PC-9 (cell line): ENCODE measurements at regions not wholly inside any gene's neighbourhood (a gene's known extent, or its start where the extent isn't known, plus 50 kb on each side); places are given as distances from the start of the nearest gene placed in this dataset.

Experiments used
- BruUV-seq: library from RNA; stranded (reverse); fragments of 400-500 nt; replicated peaks from 2 replicates; lab custom pipeline; 2021; lab: Mats Ljungman, UMichigan
- CTCF ChIA-PET: fragments of 300-600 bp; sonication (Branson Sonifier 250); formaldehyde crosslinking; loops from one replicate; lab custom pipeline; 2022; ENCODE audit warnings: antibody characterized with exemption; lab: Charles Lee
- POLR2A ChIA-PET: fragments of 300-600 bp; sonication (Branson Sonifier 250); formaldehyde crosslinking; loops from one replicate; lab custom pipeline; 2022; ENCODE audit warnings: antibody characterized with exemption; ENCODE audit not compliant: unreplicated experiment; lab: Charles Lee
- DNase-seq, 2 experiments: peaks; one replicate each; pipeline versions ENCODE4 v3.0.0 to v3.0.0-alpha.2; 2015 to 2022; ENCODE audit warnings: mixed read lengths in 1 of 2
- H2AFZ ChIP-seq: fragments of 200-600 bp; sonication (generic); 2 replicates; pipeline ENCODE4 v1.8.1; 2017; ENCODE audit warnings: antibody characterized with exemption
- H3F3A ChIP-seq: fragments of 200-600 bp; sonication (generic); 2 replicates; pipeline ENCODE4 v1.8.1; 2017; ENCODE audit warnings: antibody characterized with exemption, mild to moderate bottlenecking, low read depth; ENCODE audit not compliant: insufficient read depth
- H3K27ac ChIP-seq: fragments of 200-600 bp; sonication (generic); 2 replicates; pipeline ENCODE4 v1.6.1; 2016; ENCODE audit warnings: mixed run types
- H3K27me3 ChIP-seq: fragments of 200-600 bp; sonication (generic); 2 replicates; pipeline ENCODE4 v1.6.1; 2016; ENCODE audit warnings: low read depth, mixed run types; ENCODE audit not compliant: insufficient read depth
- H3K36me3 ChIP-seq: fragments of 200-600 bp; sonication (generic); 2 replicates; pipeline ENCODE4 v1.6.1; 2016; ENCODE audit warnings: low read depth, mixed run types
- H3K4me1 ChIP-seq: fragments of 200-600 bp; sonication (generic); replicated peaks from 2 replicates; pipeline ENCODE4 v1.6.1; 2016; ENCODE audit warnings: mixed run types; ENCODE audit not compliant: insufficient read depth
- H3K4me2 ChIP-seq: fragments of 200-600 bp; sonication (generic); 2 replicates; pipeline ENCODE4 v1.6.1; 2017; ENCODE audit warnings: mixed run types
- H3K4me3 ChIP-seq: fragments of 200-600 bp; sonication (generic); 2 replicates; pipeline ENCODE4 v1.6.1; 2016; ENCODE audit warnings: mixed run types
- H3K79me2 ChIP-seq: fragments of 200-600 bp; sonication (generic); 2 replicates; pipeline ENCODE4 v1.6.1; 2017; ENCODE audit warnings: low read depth, mixed run types
- H3K9me2 ChIP-seq: fragments of 200-600 bp; sonication (generic); 2 replicates; pipeline ENCODE4 v1.8.1; 2017; ENCODE audit warnings: mild to moderate bottlenecking; ENCODE audit not compliant: insufficient read depth
- H3K9me3 ChIP-seq: fragments of 200-600 bp; sonication (generic); 2 replicates; pipeline ENCODE4 v1.8.1; 2016; ENCODE audit warnings: low read depth; ENCODE audit not compliant: insufficient read depth
- H4K20me1 ChIP-seq: fragments of 200-600 bp; sonication (generic); 2 replicates; pipeline ENCODE4 v1.8.1; 2017; ENCODE audit not compliant: insufficient read depth
- EZH2 ChIP-seq: fragments of 200-600 bp; sonication (generic); IDR thresholded peaks from 2 replicates; pipeline ENCODE4 v1.8.0; 2017; ENCODE audit warnings: antibody characterized with exemption, low read depth
- intact Hi-C: fragments of 100-400 bp; cut with micrococcal nuclease; formaldehyde crosslinking; loops from one replicate; pipeline ENCODE4 v1.10.0; 2022; ENCODE audit not compliant: unreplicated experiment
- TF ChIP-seq, protein P1 (sequence below): fragments of 200-600 bp; sonication (generic); conservative IDR thresholded peaks from 2 replicates; pipeline ENCODE4 v1.6.1; 2017; ENCODE audit warnings: mixed run types, antibody characterized with exemption, mild to moderate bottlenecking, moderate library complexity

DNA sequence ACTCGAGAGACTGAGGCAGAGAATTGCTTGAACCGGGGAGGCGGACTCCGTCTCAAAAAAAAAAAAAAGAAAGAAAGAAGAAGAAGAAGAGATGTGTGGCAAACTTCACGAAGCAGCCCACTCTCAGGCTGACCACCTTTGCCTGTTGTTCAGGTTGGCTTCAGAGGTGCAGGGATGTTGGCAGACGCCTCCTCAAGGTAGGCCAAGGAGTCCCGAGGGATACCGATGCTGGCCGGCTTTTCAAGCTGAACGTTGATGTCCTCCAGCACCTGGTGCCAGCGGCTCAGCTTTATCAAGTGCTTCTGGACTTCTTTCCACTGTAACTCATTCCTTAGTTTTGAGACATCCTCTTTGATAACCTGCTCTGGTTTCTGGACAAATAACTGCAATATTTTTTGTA lies 243.8 kb upstream of the ADGRL2 start:
- Histone ChIP-seq H3F3A (no peaks in the 10 kb centered on the region), H4K20me1 (no peaks in the 10 kb centered on the region), H3K36me3 (no peaks in the 10 kb centered on the region), H3K4me2 (no peak overlapping the region), H3K79me2 (no peaks in the 10 kb centered on the region), H3K9me3 (no peaks in the 10 kb centered on the region; the same call in 1 of the 2 replicates), H3K9me2 (no peaks in the 10 kb centered on the region), H3K4me3 (no peak overlapping the region), H3K27me3 (no peaks in the 10 kb centered on the region), H3K4me1 (0 out of 2 replicates have a peak, but pooled peaks cover 6% of the 10 kb centered on the region), H2AFZ (no peak overlapping the region), H3K27ac (no peak overlapping the region)
- CTCF ChIA-PET, result no interaction called here
- intact Hi-C loops, result no loop called here
- no peak for DNase-seq
- POLR2A ChIA-PET, result no interaction called here
- BruUV-seq, result no TSS peak
- TF ChIP-seq, protein P1, sequence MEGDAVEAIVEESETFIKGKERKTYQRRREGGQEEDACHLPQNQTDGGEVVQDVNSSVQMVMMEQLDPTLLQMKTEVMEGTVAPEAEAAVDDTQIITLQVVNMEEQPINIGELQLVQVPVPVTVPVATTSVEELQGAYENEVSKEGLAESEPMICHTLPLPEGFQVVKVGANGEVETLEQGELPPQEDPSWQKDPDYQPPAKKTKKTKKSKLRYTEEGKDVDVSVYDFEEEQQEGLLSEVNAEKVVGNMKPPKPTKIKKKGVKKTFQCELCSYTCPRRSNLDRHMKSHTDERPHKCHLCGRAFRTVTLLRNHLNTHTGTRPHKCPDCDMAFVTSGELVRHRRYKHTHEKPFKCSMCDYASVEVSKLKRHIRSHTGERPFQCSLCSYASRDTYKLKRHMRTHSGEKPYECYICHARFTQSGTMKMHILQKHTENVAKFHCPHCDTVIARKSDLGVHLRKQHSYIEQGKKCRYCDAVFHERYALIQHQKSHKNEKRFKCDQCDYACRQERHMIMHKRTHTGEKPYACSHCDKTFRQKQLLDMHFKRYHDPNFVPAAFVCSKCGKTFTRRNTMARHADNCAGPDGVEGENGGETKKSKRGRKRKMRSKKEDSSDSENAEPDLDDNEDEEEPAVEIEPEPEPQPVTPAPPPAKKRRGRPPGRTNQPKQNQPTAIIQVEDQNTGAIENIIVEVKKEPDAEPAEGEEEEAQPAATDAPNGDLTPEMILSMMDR, result no peak
- TF ChIP-seq EZH2, result no peak

DNA sequence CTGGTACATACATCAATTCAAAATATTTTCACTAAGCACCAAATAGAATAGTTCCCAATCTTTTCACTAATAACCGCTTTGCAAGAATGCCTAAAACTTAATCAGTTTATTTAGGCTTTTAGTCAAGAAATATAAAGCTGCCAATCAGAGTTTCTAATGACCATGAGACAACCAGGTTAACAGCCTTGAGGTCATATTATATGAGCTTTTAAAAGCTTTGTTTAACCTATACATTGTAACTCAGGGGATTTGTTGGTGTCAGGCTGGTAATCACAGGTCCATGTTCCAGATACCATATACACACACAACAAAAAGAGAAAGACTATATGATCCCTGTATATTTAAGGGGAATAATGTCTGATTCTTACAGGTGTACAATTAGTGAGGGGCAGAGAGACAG lies 246.2 kb upstream of the ADGRL2 start:
- no peaks in the 10 kb centered on the region for H3K79me2 ChIP-seq
- intact Hi-C loops, result no loop called here
- ChIA-PET CTCF (no interaction called here), POLR2A (no interaction called here)
- H3F3A ChIP-seq, result 0 out of 2 replicates have a peak, but pooled peaks cover 7% of the 10 kb centered on the region
- TF ChIP-seq, protein P1, result no peak
- TF ChIP-seq EZH2, result no peak
- H3K9me2 ChIP-seq, result no peaks in the 10 kb centered on the region
- no peak overlapping the region for H3K4me3 ChIP-seq
- peaks cover 28% of the 10 kb centered on the region for H3K4me1 ChIP-seq
- H3K36me3 ChIP-seq, result no peaks in the 10 kb centered on the region
- no peaks in the 10 kb centered on the region for H3K27me3 ChIP-seq
- H3K27ac ChIP-seq, result no peak overlapping the region
- no peaks in the 10 kb centered on the region; the same call in 1 of the 2 replicates for H3K9me3 ChIP-seq
- no peak for DNase-seq
- H4K20me1 ChIP-seq, result no peaks in the 10 kb centered on the region
- H3K4me2 ChIP-seq, result no peak overlapping the region
- BruUV-seq, result no TSS peak
- no peak overlapping the region for H2AFZ ChIP-seq

DNA sequence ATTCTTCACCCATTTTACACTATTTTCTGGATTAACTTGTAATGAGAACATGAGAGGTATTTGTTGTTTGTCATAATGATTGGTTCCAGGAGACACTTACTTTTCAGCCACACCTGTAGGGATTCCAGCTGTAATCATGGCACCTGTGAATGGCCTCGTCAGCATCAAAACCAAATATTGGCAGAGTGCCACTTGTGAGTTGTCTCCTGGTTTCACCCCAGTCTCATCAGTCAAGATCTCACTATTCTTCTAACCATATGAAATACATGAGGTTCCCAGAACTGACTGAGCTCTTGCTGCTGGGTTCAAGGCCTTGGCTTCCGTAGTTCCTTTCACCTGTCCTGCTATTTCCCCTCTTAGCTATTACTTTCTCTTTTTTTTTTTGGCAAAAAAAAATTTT lies 246.6 kb upstream of the ADGRL2 start:
- no peaks in the 10 kb centered on the region; the same call in 1 of the 2 replicates for H3K9me3 ChIP-seq
- POLR2A ChIA-PET, result no interaction called here

More for the DNA sequence above, 246.6 kb upstream of the ADGRL2 start:
- no peaks in the 10 kb centered on the region for H4K20me1 ChIP-seq
- H3K27me3 ChIP-seq, result no peaks in the 10 kb centered on the region
- 0 out of 2 replicates have a peak, but pooled peaks cover 7% of the 10 kb centered on the region for H3F3A ChIP-seq
- no peaks in the 10 kb centered on the region for H3K36me3 ChIP-seq
- H3K4me3 ChIP-seq, result no peak overlapping the region
- no peak overlapping the region for H3K27ac ChIP-seq
- no TSS peak for BruUV-seq
- H3K79me2 ChIP-seq, result no peaks in the 10 kb centered on the region
- CTCF ChIA-PET, result no interaction called here
- H3K4me1 ChIP-seq, result peaks cover 28% of the 10 kb centered on the region
- TF ChIP-seq EZH2, result no peak
- TF ChIP-seq, protein P1, result no peak
- H2AFZ ChIP-seq, result no peak overlapping the region
- H3K9me2 ChIP-seq, result no peaks in the 10 kb centered on the region
- intact Hi-C loops, result no loop called here
- no peak overlapping the region for H3K4me2 ChIP-seq
- DNase-seq, result no peak
